ENCODE measurements at regions not wholly inside any gene's neighbourhood (a gene's known extent, or its start where the extent isn't known, plus 50 kb on each side); places are given as distances from the start of the nearest gene placed in this dataset.

- TF ChIP-seq, protein P1, sequence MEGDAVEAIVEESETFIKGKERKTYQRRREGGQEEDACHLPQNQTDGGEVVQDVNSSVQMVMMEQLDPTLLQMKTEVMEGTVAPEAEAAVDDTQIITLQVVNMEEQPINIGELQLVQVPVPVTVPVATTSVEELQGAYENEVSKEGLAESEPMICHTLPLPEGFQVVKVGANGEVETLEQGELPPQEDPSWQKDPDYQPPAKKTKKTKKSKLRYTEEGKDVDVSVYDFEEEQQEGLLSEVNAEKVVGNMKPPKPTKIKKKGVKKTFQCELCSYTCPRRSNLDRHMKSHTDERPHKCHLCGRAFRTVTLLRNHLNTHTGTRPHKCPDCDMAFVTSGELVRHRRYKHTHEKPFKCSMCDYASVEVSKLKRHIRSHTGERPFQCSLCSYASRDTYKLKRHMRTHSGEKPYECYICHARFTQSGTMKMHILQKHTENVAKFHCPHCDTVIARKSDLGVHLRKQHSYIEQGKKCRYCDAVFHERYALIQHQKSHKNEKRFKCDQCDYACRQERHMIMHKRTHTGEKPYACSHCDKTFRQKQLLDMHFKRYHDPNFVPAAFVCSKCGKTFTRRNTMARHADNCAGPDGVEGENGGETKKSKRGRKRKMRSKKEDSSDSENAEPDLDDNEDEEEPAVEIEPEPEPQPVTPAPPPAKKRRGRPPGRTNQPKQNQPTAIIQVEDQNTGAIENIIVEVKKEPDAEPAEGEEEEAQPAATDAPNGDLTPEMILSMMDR (conservative IDR thresholded peaks at IDR 0.05; ENCODE audit: low read length), result no peak
- TF ChIP-seq EZH2phosphoT487 (IDR thresholded peaks at IDR 0.05; ENCODE audit: borderline replicate concordance), result no peak
Measured at GRCh38 chr2:224121406-224122067, 82.5 kb upstream of the SERPINE2 start.
